HepG2 (cell line): ENCODE measurements at regions not wholly inside any gene's neighbourhood (a gene's known extent, or its start where the extent isn't known, plus 50 kb on each side); places are given as distances from the start of the nearest gene placed in this dataset.

Experiments
- ATAC-seq: fragments of 200-7000 bp; cut with Tn5 transposase; 3 replicates; pipeline ENCODE4 v1.9.1; 2020; ENCODE audit warnings: mild to moderate bottlenecking, moderate library complexity
- BruUV-seq: library from RNA; stranded (reverse); fragments of 400-500 nt; replicated peaks from 2 replicates; lab custom pipeline; 2021; lab: Mats Ljungman, UMichigan
- CTCF ChIA-PET: fragments of 300-600 bp; formaldehyde crosslinking; extraction: SDS; loops from one replicate; lab custom pipeline; 2021; ENCODE audit warnings: low total read pairs, inconsistent platforms, low intra/inter-chr PET ratio; lab: Yijun Ruan, JAX
- POLR2A ChIA-PET: fragments of 350-600 bp; sonication (Branson Sonifier 250); formaldehyde crosslinking; loops from one replicate; lab custom pipeline; 2020; ENCODE audit warnings: antibody characterized with exemption, inconsistent platforms; lab: Yijun Ruan, JAX
- DNase-seq: peaks from one replicate; pipeline ENCODE4 v3.0.0-alpha.2; 2015; ENCODE audit warnings: low spot score
- FAIRE-seq: peaks from 3 replicates; lab custom pipeline; 2011; peaks lifted over from hg19 to GRCh38; lab: Jason Lieb, UNC
- H2AFZ ChIP-seq: one replicate; pipeline ENCODE4 v1.6.1; 2011; ENCODE audit warnings: low read length, inconsistent platforms
- H3K27ac ChIP-seq: fragments of 300-600 bp; 3 replicates; pipeline ENCODE4 v1.8.0; 2011; ENCODE audit warnings: mixed run types, mild to moderate bottlenecking, mixed read lengths, low read length, inconsistent platforms; ENCODE audit not compliant: insufficient read depth; ENCODE audit errors: extremely low read length
- H3K27me3 ChIP-seq, 2 experiments: fragments of 200-600 bp in 1 of 2; 2 replicates in 1 of 2; 3 replicates in 1 of 2; pipeline versions ENCODE4 v1.6.0 to v1.8.0; 2011; ENCODE audit warnings: low read length in 2 of 2, mild to moderate bottlenecking in 2 of 2, moderate library complexity in 2 of 2, inconsistent platforms in 1 of 2; ENCODE audit not compliant: insufficient read depth in 2 of 2, control insufficient read depth in 1 of 2
- H3K36me3 ChIP-seq, 2 experiments: fragments of 200-600 bp in 1 of 2; replicated peaks in 1 of 2; 2 replicates in 1 of 2; 3 replicates in 1 of 2; pipeline versions ENCODE4 v1.5.1 to v1.8.0; 2011; ENCODE audit warnings: low read length in 2 of 2, inconsistent platforms in 1 of 2; ENCODE audit not compliant: insufficient read depth in 2 of 2, control insufficient read depth in 1 of 2
- H3K4me1 ChIP-seq: 2 replicates; pipeline ENCODE4 v1.5.1; 2012; ENCODE audit warnings: low read length, inconsistent platforms; ENCODE audit not compliant: insufficient read depth
- H3K4me2 ChIP-seq: 2 replicates; pipeline ENCODE4 v1.6.0; 2011; ENCODE audit warnings: low read depth, low read length, inconsistent platforms
- H3K4me3 ChIP-seq, 3 experiments: fragments of 200-600 bp in 1 of 3; sonication (generic), shearing (Covaris generic) in 1 of 3; replicated peaks in 1 of 3; 2 replicates each; pipeline ENCODE4 v1.5.1; 2011 to 2016; ENCODE audit warnings: low read length in 3 of 3, inconsistent platforms in 2 of 3, low read depth in 2 of 3, mild to moderate bottlenecking in 2 of 3, control low read depth in 1 of 3, mixed read lengths in 1 of 3; ENCODE audit not compliant: insufficient read depth in 1 of 3
- H3K79me2 ChIP-seq: one replicate; pipeline ENCODE4 v1.6.1; 2011; ENCODE audit warnings: low read length, inconsistent platforms; ENCODE audit not compliant: insufficient read depth
- H3K9ac ChIP-seq: 2 replicates; pipeline ENCODE4 v1.6.0; 2011; ENCODE audit warnings: mild to moderate bottlenecking, low read depth, low read length, inconsistent platforms; ENCODE audit not compliant: insufficient read depth
- H3K9me3 ChIP-seq: 2 replicates; pipeline ENCODE4 v1.5.1; 2012; ENCODE audit warnings: mild to moderate bottlenecking, low read length
- H4K20me1 ChIP-seq: 2 replicates; pipeline ENCODE4 v1.6.0; 2011; ENCODE audit warnings: inconsistent platforms, mild to moderate bottlenecking, low read length, moderate library complexity; ENCODE audit not compliant: insufficient read depth
- MYNN ChIP-seq: sonication (generic); formaldehyde crosslinking; IDR thresholded peaks from 2 replicates; pipeline ENCODE4 v1.4.0; 2020; ENCODE audit warnings: mild to moderate bottlenecking, low read depth, missing genetic modification reagents
- SAP130 ChIP-seq: IDR thresholded peaks from 2 replicates; pipeline ENCODE4 v1.6.1; 2016; ENCODE audit warnings: low read depth
- ZKSCAN5 ChIP-seq: sonication (generic); formaldehyde crosslinking; IDR thresholded peaks from 2 replicates; pipeline ENCODE4 v1.5.1; 2020; ENCODE audit warnings: mild to moderate bottlenecking, missing genetic modification reagents
- ZNF598 ChIP-seq: sonication (generic); formaldehyde crosslinking; IDR thresholded peaks from 2 replicates; pipeline ENCODE4 v1.5.1; 2020; ENCODE audit warnings: mild to moderate bottlenecking, missing genetic modification reagents, borderline replicate concordance
- WGBS: methylation state at CpG from one replicate; pipeline ENCODE4 v1.1.6; 2017; ENCODE audit warnings: low lambda C conversion rate; 5-methylcytosine and 5-hydroxymethylcytosine counted together
- in situ Hi-C: cut with HindIII; loops from 2 replicates; pipeline ENCODE4 v1.10.0; 2017; ENCODE audit warnings: low pct_unique_long_range_greater_than_20kb; ENCODE audit not compliant: extremely low pct_ligation_motif_present
- intact Hi-C: fragments of 100-400 bp; cut with micrococcal nuclease; formaldehyde crosslinking; loops from one replicate; pipeline ENCODE4 v1.10.0; 2022; ENCODE audit not compliant: unreplicated experiment
- TF ChIP-seq, protein P1 (sequence below): sonication (generic); formaldehyde crosslinking; IDR thresholded peaks from 2 replicates; pipeline ENCODE4 v1.4.0; 2020; ENCODE audit warnings: missing genetic modification reagents

DNA sequence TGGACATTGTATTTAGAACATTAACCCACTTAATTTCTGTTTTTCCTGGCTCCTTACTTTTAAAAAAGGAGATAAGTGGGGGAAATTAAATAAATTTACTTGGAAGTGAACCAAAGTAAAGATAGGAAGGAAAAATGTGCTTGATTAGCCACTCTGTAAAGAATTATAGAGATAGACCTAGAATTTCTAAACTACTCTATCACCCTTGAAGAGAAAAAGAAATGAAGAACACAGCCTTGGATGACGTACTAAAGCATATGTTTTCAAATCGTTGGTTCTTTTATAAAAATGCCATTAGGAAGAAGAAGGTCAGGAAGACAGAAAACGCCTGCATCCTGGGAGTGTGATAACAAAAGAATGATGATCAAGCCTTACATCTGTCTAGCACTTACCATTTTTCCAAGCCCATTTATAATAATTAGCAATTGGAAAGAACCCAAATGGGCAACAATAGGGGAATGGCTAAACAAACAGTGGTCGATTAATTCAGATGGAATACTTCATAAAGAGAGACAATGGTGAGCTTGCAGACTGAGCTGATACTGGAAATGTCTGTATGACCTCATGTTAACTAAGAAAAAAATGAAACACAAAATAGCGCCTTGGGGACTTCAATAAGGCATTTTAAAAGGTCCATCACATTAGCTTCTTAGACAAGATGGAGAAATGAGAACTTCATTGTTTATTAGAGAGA is 81.0 kb upstream of the LRRC55 start:
- POLR2A ChIA-PET, result no interaction called here
- TF ChIP-seq SAP130 (CRISPR knock-in tag), result no peak
- no peak for TF ChIP-seq ZNF598
- no peak for TF ChIP-seq MYNN (CRISPR knock-in tag)
- TF ChIP-seq, protein P1, sequence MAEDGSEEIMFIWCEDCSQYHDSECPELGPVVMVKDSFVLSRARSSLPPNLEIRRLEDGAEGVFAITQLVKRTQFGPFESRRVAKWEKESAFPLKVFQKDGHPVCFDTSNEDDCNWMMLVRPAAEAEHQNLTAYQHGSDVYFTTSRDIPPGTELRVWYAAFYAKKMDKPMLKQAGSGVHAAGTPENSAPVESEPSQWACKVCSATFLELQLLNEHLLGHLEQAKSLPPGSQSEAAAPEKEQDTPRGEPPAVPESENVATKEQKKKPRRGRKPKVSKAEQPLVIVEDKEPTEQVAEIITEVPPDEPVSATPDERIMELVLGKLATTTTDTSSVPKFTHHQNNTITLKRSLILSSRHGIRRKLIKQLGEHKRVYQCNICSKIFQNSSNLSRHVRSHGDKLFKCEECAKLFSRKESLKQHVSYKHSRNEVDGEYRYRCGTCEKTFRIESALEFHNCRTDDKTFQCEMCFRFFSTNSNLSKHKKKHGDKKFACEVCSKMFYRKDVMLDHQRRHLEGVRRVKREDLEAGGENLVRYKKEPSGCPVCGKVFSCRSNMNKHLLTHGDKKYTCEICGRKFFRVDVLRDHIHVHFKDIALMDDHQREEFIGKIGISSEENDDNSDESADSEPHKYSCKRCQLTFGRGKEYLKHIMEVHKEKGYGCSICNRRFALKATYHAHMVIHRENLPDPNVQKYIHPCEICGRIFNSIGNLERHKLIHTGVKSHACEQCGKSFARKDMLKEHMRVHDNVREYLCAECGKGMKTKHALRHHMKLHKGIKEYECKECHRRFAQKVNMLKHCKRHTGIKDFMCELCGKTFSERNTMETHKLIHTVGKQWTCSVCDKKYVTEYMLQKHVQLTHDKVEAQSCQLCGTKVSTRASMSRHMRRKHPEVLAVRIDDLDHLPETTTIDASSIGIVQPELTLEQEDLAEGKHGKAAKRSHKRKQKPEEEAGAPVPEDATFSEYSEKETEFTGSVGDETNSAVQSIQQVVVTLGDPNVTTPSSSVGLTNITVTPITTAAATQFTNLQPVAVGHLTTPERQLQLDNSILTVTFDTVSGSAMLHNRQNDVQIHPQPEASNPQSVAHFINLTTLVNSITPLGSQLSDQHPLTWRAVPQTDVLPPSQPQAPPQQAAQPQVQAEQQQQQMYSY, result no peak
- TF ChIP-seq ZKSCAN5, result no peak
- BruUV-seq, result no TSS peak
- CTCF ChIA-PET, result no interaction called here
- no peak for DNase-seq
- intact Hi-C loops (no loop called here), in situ Hi-C loops (no loop called here)
- H3K4me1 ChIP-seq, result no peaks in the 10 kb centered on the region
- no peak overlapping the region for H2AFZ ChIP-seq
- H3K9me3 ChIP-seq, result no peaks in the 10 kb centered on the region
- no peak overlapping the region for H3K9ac ChIP-seq
- no peaks in the 10 kb centered on the region for H3K36me3 ChIP-seq
- H3K4me3 ChIP-seq, result no peak overlapping the region
- no peak for FAIRE-seq
- no peaks in the 10 kb centered on the region for H4K20me1 ChIP-seq
- no peak overlapping the region for H3K4me2 ChIP-seq
- 1% methylated on average over 5 of the region's 5 CpGs for whole genome bisulfite sequencing
- H3K27me3 ChIP-seq, result no peaks in the 10 kb centered on the region
- ATAC-seq, result no peak
- no peak overlapping the region for H3K27ac ChIP-seq
- no peaks in the 10 kb centered on the region for H3K79me2 ChIP-seq
